ENCODE measurements at regions not wholly inside any gene's neighbourhood (a gene's known extent, or its start where the extent isn't known, plus 50 kb on each side); places are given as distances from the start of the nearest gene placed in this dataset.

DNA sequence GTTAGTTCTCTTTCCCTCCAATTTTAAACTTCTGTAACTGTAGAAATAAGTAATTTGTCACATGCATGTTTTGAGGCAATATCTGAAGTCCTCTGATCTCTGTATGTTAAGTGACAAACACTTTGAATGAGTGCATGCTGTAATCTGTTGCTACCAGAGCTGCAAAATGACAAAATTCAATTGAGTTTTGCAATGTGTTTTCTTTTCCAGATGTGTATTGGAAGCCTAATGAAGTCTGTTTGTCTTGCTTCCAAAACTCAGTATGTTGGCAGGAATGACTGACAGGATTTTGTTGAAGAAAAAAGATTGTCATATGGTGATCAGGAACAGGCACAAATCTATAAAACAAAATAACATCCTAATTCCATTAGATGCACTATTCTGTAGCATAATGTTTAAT is 561.6 kb upstream of the CDH8 start:
- H3K4me2 ChIP-seq (ENCODE audit: insufficient read depth, insufficient read length, low read length): no peak overlapping the region
- H3K56ac ChIP-seq (ENCODE audit: insufficient read length, low read depth, low read length): no peak overlapping the region
- no peaks in the 10 kb centered on the region for H3K27me3 ChIP-seq (ENCODE audit: insufficient read depth, low read length)
- no peak overlapping the region for H2BK20ac ChIP-seq (ENCODE audit: low read depth, low read length, poor library complexity, severe bottlenecking)
- no peaks in the 10 kb centered on the region for H3K79me2 ChIP-seq (ENCODE audit: insufficient read depth, low read length)
- H4K20me1 ChIP-seq (ENCODE audit: control insufficient read depth, insufficient read depth, insufficient read length): no peaks in the 10 kb centered on the region
- H3K4me3 Mint-ChIP-seq: no peak overlapping the region
- no peak overlapping the region for H2BK120ac ChIP-seq (ENCODE audit: low read depth, low read length, poor library complexity, severe bottlenecking)
- no peak for DNase-seq
- no peaks in the 10 kb centered on the region for H3K9me3 Mint-ChIP-seq
- H2BK5ac ChIP-seq (ENCODE audit: insufficient read length, low read length): no peak overlapping the region
- H3K9me3 ChIP-seq (ENCODE audit: control insufficient read depth, low read depth, low read length): no peaks in the 10 kb centered on the region
- no peak overlapping the region for H3K23ac ChIP-seq (ENCODE audit: insufficient read length, low read depth, low read length)
- H2BK12ac ChIP-seq (ENCODE audit: insufficient read length, low read depth, low read length): no peak overlapping the region
- H3K4ac ChIP-seq (ENCODE audit: low read depth, low read length): no peak overlapping the region
- H2AFZ ChIP-seq (ENCODE audit: low read length): no peak overlapping the region
- H3K14ac ChIP-seq (ENCODE audit: insufficient read depth, low read length): no peak overlapping the region
- H2BK15ac ChIP-seq (ENCODE audit: low read depth, low read length): no peak overlapping the region
- TF ChIP-seq, protein P1, sequence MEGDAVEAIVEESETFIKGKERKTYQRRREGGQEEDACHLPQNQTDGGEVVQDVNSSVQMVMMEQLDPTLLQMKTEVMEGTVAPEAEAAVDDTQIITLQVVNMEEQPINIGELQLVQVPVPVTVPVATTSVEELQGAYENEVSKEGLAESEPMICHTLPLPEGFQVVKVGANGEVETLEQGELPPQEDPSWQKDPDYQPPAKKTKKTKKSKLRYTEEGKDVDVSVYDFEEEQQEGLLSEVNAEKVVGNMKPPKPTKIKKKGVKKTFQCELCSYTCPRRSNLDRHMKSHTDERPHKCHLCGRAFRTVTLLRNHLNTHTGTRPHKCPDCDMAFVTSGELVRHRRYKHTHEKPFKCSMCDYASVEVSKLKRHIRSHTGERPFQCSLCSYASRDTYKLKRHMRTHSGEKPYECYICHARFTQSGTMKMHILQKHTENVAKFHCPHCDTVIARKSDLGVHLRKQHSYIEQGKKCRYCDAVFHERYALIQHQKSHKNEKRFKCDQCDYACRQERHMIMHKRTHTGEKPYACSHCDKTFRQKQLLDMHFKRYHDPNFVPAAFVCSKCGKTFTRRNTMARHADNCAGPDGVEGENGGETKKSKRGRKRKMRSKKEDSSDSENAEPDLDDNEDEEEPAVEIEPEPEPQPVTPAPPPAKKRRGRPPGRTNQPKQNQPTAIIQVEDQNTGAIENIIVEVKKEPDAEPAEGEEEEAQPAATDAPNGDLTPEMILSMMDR (conservative IDR thresholded peaks at IDR 0.05): no peak
- H3K27ac Mint-ChIP-seq: no peak overlapping the region
- no peak overlapping the region for H3K9ac ChIP-seq (ENCODE audit: extremely low read depth, insufficient read length, low read length)
- H4K5ac ChIP-seq (ENCODE audit: insufficient read length, low read depth, low read length): no peak overlapping the region
- H4K91ac ChIP-seq (ENCODE audit: insufficient read length, low read depth, low read length): no peak overlapping the region
- H3K79me1 ChIP-seq (ENCODE audit: insufficient read depth, low read depth, low read length, poor library complexity, severe bottlenecking): no peaks in the 10 kb centered on the region
- H3K4me1 ChIP-seq (ENCODE audit: insufficient read depth, low read length): no peaks in the 10 kb centered on the region
- H3K4me1 Mint-ChIP-seq: no peaks in the 10 kb centered on the region; a peak in 1 of 4 replicates
- H3K18ac ChIP-seq (ENCODE audit: insufficient read length, low read depth, low read length): no peak overlapping the region
- H3T11ph ChIP-seq (ENCODE audit: low read length): no peak overlapping the region
- no peak overlapping the region for H2AK5ac ChIP-seq (ENCODE audit: insufficient read length, low read length)
- H3K23me2 ChIP-seq (ENCODE audit: insufficient read length, low read depth, low read length, poor library complexity, severe bottlenecking): no peaks in the 10 kb centered on the region
- H3K27me3 Mint-ChIP-seq (ENCODE audit: low read depth): no peaks in the 10 kb centered on the region
- H3K36me3 Mint-ChIP-seq (ENCODE audit: insufficient read depth in 1 of 3, low read depth in 3 of 3): no peaks in the 10 kb centered on the region
- H4K8ac ChIP-seq (replicated peaks; ENCODE audit: insufficient read length, low read depth, low read length): no peak overlapping the region
- no peak overlapping the region for H3K27ac ChIP-seq (ENCODE audit: insufficient read length, low read depth, low read length)

Measured in H9 (cell line).